Upper lobe of left lung (tissue), 6 donors: ENCODE measurements at regions not wholly inside any gene's neighbourhood (a gene's known extent, or its start where the extent isn't known, plus 50 kb on each side); places are given as distances from the start of the nearest gene placed in this dataset.
A peak's percentile ranks its signal among the peaks of the same experiment; 100 is the strongest.
"Not testable (repeated sequence)": the region's sequence is repeated elsewhere in the genome, so short reads cannot be mapped to it uniquely, and the experiment has no call there.

Source experiments
- ATAC-seq, 2 donors: fragments of 200-7000 bp; cut with Tn5 transposase; one replicate each; pipeline ENCODE4 v1.9.1; 2022; ENCODE audit warnings: mild to moderate bottlenecking in 2 of 2, moderate library complexity in 2 of 2; ENCODE audit not compliant: low FRiP score in 2 of 2
- DNase-seq, 2 donors: peaks; one replicate each; pipeline ENCODE4 v3.0.0-alpha.2; 2019 to 2020
- H3K27ac ChIP-seq, 4 donors: fragments of 200-600 bp; sonication (generic); one replicate each; pipeline ENCODE4 v1.5.1; 2016 to 2019
- H3K27me3 ChIP-seq, 4 donors: fragments of 200-600 bp; sonication (generic); one replicate each; pipeline ENCODE4 v1.5.1; 2017 to 2019
- H3K36me3 ChIP-seq, 4 donors: fragments of 200-600 bp; sonication (generic); one replicate each; pipeline ENCODE4 v1.5.1; 2016 to 2019
- H3K4me1 ChIP-seq, 4 donors: fragments of 200-600 bp; sonication (generic); one replicate each; pipeline ENCODE4 v1.5.1; 2018 to 2019
- H3K4me3 ChIP-seq, 4 donors: fragments of 200-600 bp; sonication (generic); one replicate each; pipeline ENCODE4 v1.5.1; 2017 to 2019; ENCODE audit warnings: mild to moderate bottlenecking in 2 of 4, moderate library complexity in 1 of 4
- H3K9me3 ChIP-seq, 4 donors: fragments of 200-600 bp; sonication (generic); one replicate each; pipeline ENCODE4 v1.5.1; 2018 to 2019
- EP300 ChIP-seq, 4 donors: sonication (generic); formaldehyde crosslinking; IDR thresholded peaks; one replicate each; pipeline ENCODE4 v1.5.1; 2017; ENCODE audit warnings: antibody characterized with exemption in 4 of 4, control low read depth in 2 of 4
- POLR2A ChIP-seq, 4 donors: fragments of 450-650 bp; IDR thresholded peaks; one replicate each; pipeline ENCODE4 v1.5.1; 2016 to 2017; ENCODE audit warnings: antibody characterized with exemption in 4 of 4, mild to moderate bottlenecking in 2 of 4
- POLR2AphosphoS5 ChIP-seq, 2 donors: sonication (generic); formaldehyde crosslinking; IDR thresholded peaks; one replicate each; pipeline ENCODE4 v1.5.1; 2017; ENCODE audit warnings: antibody characterized with exemption in 2 of 2
- WGBS, 2 donors: methylation state at CpG; one replicate each; pipeline ENCODE4 v1.1.5; 2017 to 2018; 5-methylcytosine and 5-hydroxymethylcytosine counted together
- TF ChIP-seq, protein P1 (sequence below), 6 experiments: fragments of 450-650 bp in 4 of 6; fragments of 200-600 bp in 2 of 6; sonication (generic) in 2 of 6; IDR thresholded peaks; one replicate each; pipeline ENCODE4 v1.5.1; 2016 to 2019; ENCODE audit warnings: antibody characterized with exemption in 6 of 6
- donor health status: DM: no; HTN: no; CAD: no; lungs with moderate emphysema.
- donor health status: DM: no; HTN: yes; CAD: no; lungs with severe emphysema.

DNA sequence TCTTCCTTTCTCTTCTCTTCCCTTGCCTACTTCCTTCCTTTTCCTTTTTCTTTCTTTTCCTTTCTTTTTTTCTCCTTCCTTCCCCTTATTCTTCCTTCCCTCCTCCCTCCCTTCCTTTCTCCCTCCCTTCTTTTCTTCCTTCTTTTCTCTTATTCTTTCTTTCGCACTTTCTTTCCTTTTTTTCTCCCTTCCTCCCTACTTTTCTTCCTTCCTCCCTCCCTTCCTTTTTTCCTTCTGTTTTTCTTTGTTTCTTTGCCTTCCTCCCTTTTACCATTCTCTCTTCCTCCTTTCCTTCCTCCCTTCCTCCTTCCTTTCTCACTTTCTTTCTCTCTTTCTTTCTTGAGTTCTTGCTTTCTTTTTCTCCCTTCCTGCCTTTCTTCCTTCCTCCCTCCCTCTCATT lies 416.5 kb downstream of the ANKRD30B start:
- not testable (repeated sequence) for H3K27me3 ChIP-seq, H3K9me3 ChIP-seq, H3K36me3 ChIP-seq, ATAC-seq, H3K4me3 ChIP-seq, H3K4me1 ChIP-seq, H3K27ac ChIP-seq, DNase-seq
- 84 to 86% methylated on average over 1 of the region's 1 CpG for WGBS, 2 donors

DNA sequence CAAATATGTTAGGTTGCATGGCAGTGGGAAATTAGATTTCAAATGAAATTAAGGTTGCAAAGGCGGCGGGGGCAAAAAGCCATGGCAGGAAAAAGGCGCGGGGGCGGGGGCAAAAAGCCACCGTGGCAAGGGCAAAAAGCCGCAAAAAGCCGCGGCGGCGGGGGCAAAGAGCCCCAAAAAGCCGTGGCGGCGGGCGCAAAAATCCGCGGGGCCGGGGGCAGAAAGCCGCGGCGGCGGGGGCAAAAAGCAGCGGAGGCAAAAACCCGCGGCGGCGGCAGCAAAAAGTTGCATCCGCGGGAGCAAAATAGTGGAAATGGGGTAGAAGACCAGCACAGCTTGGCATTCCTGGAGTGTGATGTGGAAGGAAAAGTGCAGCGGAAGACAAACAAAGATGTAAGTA lies 417.1 kb downstream of the ANKRD30B start:
- no peak overlapping the region for H3K27ac ChIP-seq
- TF ChIP-seq EP300 (IDR thresholded peaks at IDR 0.05) (no peak), POLR2AphosphoS5 (IDR thresholded peaks at IDR 0.05) (no peak), POLR2A (IDR thresholded peaks at IDR 0.05) (no peak)
- TF ChIP-seq, protein P1, sequence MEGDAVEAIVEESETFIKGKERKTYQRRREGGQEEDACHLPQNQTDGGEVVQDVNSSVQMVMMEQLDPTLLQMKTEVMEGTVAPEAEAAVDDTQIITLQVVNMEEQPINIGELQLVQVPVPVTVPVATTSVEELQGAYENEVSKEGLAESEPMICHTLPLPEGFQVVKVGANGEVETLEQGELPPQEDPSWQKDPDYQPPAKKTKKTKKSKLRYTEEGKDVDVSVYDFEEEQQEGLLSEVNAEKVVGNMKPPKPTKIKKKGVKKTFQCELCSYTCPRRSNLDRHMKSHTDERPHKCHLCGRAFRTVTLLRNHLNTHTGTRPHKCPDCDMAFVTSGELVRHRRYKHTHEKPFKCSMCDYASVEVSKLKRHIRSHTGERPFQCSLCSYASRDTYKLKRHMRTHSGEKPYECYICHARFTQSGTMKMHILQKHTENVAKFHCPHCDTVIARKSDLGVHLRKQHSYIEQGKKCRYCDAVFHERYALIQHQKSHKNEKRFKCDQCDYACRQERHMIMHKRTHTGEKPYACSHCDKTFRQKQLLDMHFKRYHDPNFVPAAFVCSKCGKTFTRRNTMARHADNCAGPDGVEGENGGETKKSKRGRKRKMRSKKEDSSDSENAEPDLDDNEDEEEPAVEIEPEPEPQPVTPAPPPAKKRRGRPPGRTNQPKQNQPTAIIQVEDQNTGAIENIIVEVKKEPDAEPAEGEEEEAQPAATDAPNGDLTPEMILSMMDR (IDR thresholded peaks at IDR 0.05), result no peak
- no peaks in the 10 kb centered on the region for H3K36me3 ChIP-seq
- H3K9me3 ChIP-seq, result no peaks in the 10 kb centered on the region
- H3K27me3 ChIP-seq, result no peaks in the 10 kb centered on the region
- DNase-seq (peak in 1 of 2 donors; percentile 45), ATAC-seq (no peak)
- no peak overlapping the region for H3K4me3 ChIP-seq
- WGBS, 2 donors, result 16 to 22% methylated on average over 30 of the region's 30 CpGs
- H3K4me1 ChIP-seq, result no peaks in the 10 kb centered on the region

DNA sequence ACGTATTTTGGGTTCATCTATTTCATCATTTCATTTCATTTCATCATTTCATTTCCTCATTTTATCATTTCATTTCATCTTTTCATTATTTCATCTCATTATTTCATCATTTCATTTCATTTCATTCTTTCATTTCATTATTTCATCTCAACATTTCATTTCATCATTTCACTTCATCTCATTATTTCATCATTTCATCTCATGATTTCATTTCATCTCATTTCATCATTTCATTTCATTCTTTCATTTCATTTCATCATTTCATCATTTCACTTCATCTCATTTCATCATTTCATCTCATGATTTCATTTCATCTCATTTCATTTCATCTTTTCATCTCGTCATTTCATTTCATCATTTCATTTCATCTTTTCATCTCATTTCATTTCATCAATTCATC lies 445.1 kb downstream of the ANKRD30B start:
- not testable (repeated sequence) for DNase-seq, H3K27ac ChIP-seq, ATAC-seq, H3K9me3 ChIP-seq, H3K36me3 ChIP-seq, H3K4me1 ChIP-seq, H3K4me3 ChIP-seq
- WGBS, 2 donors, result 26 to 53% methylated on average over 2 of the region's 2 CpGs
- H3K27me3 ChIP-seq, result peaks cover 0 to 10% (median 3%) of the 10 kb centered on the region in 4 donors

DNA sequence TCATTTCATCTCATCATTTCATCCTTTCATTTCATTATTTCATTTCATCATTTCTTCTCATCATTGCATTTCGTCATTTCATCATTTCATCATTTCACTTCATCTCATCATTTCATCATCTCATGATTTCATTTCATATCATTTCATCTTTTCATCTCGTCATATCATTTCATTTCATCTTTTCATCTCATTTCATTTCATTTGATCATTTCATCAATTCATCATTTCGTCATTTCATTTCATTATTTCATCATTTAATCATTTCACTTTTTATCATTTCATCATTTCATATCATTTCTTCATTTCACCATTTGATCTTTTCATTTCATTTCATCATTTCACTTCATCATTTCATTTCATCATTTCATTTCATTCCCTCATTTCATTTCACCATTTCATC lies 445.8 kb downstream of the ANKRD30B start:
- not testable (repeated sequence) for H3K27ac ChIP-seq, H3K4me3 ChIP-seq, H3K9me3 ChIP-seq, ATAC-seq, DNase-seq, H3K4me1 ChIP-seq, H3K36me3 ChIP-seq
- WGBS, 2 donors, result 41 to 52% methylated on average over 3 of the region's 3 CpGs
- H3K27me3 ChIP-seq, result peaks cover 0 to 11% (median 3%) of the 10 kb centered on the region in 4 donors

DNA sequence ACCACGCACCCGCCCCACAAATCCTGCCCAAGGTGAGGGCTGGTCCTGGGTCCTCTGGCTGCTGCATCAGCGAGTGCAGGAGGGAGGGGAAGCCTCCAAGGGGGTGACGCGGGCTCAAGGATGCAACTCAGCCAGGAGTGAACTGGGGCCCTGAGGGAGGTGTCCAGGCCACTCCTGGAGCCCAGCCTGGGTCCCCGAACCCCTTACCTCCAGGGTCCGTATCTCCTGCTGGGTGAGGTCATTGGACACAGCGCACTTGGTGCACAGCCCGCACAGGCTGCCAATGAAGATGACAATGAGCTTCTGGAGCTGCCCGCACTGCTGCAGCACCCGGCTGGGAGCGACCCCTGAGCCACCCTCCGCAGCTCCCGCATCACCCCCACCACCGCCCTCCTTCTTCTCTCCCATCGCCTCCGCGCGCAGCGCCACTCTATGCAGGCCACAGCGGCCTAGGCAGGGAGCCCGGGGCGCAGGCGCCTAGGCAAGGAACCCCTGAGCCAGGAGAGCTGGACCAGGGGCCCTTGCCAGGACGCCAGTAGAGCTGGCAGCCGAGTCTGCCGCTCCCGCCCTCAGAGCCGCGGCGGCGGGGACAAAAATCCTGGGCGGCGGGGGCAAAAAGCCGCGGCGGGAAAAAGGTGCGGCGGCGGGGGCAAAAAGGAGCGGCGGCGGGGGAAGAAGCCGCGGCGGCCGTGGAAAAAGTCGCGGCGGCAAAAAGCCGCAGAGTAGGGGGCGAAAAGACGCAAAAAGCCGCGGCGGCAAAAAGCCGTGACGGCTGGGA lies 449.6 kb downstream of the ANKRD30B start:
- not testable (repeated sequence) for H3K36me3 ChIP-seq, ATAC-seq, H3K27ac ChIP-seq, H3K4me1 ChIP-seq, H3K9me3 ChIP-seq
- DNase-seq, result peak in 1 of 2 donors; percentile 78
- Histone ChIP-seq H3K27me3 (peaks cover 0 to 11% (median 3%) of the 10 kb centered on the region in 4 donors), H3K4me3 (peak overlapping the region in 3 of 4 donors; percentile 21 to 36 (median 22))
- 5 to 20% methylated on average over 36 to 45 of the region's 58 CpGs for WGBS, 2 donors

DNA sequence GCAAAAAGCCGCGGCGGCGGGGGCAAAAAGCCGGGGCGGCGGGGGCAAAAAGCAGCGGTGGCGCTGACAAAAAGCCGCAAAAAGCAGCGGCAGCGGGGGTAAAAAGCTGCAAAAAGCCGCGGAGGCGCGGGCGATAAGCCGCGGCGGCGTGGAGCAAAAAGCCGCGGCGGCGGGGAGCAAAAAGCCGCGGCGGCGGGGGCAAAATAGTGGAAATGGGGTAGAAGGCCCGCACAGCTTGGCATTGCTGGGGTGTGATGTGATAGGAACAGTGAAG lies 450.1 kb downstream of the ANKRD30B start:
- ATAC-seq (no peak), DNase-seq (no peak)
- Histone ChIP-seq H3K9me3 (peaks cover 0 to 9% (median 0%) of the 10 kb centered on the region in 4 donors), H3K4me3 (peak overlapping the region in 3 of 4 donors; percentile 21 to 36 (median 22)), H3K27ac (no peak overlapping the region), H3K4me1 (peaks cover 0 to 8% (median 1%) of the 10 kb centered on the region in 4 donors), H3K27me3 (peaks cover 0 to 11% (median 3%) of the 10 kb centered on the region in 4 donors), H3K36me3 (no peaks in the 10 kb centered on the region)
- WGBS, 2 donors, result 4% methylated on average over 30 of the region's 30 CpGs
- TF ChIP-seq EP300 (IDR thresholded peaks at IDR 0.05) (no peak), POLR2A (IDR thresholded peaks at IDR 0.05) (no peak), POLR2AphosphoS5 (IDR thresholded peaks at IDR 0.05) (no peak)
- TF ChIP-seq, protein P1 (IDR thresholded peaks at IDR 0.05), result no peak
